ENCODE measurements at regions not wholly inside any gene's neighbourhood (a gene's known extent, or its start where the extent isn't known, plus 50 kb on each side); places are given as distances from the start of the nearest gene placed in this dataset.

DNA sequence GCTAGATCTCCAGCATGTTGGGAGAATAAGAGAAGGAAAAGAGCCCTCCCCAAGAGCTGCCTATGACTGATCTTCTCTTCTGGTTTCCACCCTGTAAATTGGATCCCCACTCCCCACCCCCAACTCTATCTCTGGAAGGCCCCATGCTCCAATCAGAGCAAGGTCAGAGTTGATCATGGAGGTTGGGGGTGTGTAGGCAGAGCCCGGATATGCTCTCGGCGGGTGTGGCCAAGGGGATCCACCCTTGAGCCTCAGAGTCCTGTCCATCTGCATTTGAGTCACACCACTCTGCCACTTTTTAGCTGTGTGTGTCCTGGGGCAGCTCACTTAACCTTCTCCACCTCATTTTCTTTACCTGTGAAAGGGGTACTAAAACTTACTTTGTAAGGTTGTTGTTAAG, 79.5 kb downstream of the NAV1 start:
- intact Hi-C loops (cut with DNase I) = no loop called here
- no peak for DNase-seq
- WGBS, 2 donors = 87 to 93% methylated on average over 3 of the region's 3 CpGs
- TF ChIP-seq POLR2A (IDR thresholded peaks at IDR 0.05) = no peak
- TF ChIP-seq, protein P1, sequence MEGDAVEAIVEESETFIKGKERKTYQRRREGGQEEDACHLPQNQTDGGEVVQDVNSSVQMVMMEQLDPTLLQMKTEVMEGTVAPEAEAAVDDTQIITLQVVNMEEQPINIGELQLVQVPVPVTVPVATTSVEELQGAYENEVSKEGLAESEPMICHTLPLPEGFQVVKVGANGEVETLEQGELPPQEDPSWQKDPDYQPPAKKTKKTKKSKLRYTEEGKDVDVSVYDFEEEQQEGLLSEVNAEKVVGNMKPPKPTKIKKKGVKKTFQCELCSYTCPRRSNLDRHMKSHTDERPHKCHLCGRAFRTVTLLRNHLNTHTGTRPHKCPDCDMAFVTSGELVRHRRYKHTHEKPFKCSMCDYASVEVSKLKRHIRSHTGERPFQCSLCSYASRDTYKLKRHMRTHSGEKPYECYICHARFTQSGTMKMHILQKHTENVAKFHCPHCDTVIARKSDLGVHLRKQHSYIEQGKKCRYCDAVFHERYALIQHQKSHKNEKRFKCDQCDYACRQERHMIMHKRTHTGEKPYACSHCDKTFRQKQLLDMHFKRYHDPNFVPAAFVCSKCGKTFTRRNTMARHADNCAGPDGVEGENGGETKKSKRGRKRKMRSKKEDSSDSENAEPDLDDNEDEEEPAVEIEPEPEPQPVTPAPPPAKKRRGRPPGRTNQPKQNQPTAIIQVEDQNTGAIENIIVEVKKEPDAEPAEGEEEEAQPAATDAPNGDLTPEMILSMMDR (IDR thresholded peaks at IDR 0.05) = no peak
- H3K4me3 ChIP-seq (replicated peaks in 1 of 3) = no peak overlapping the region
- no peaks in the 10 kb centered on the region for H3K36me3 ChIP-seq
- no peaks in the 10 kb centered on the region for H3K9me3 ChIP-seq
- no peak overlapping the region for H3K27ac ChIP-seq
- peaks cover 0 to 6% of the 10 kb centered on the region in 2 donors for H3K4me1 ChIP-seq
- no peaks in the 10 kb centered on the region for H3K27me3 ChIP-seq

DNA sequence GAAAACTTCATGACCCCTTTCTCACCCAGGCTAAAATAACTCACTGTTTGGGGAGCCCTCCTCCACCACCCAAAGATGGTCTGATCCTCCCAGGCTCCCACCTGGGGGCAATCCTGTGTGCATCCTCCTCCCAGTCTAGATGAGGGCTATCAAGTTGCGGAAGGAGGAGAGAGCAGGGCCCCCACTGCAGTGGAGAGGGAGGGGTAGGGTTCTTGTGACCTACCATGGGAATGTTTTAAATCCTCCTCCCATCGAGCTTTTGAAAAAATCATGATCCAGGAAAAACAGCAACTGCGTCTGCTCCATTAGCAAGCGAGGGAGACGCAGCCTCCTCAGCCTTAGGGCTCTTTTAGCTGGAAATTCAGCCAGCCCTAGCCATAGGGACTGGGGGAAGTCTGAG, 80.0 kb downstream of the NAV1 start:
- no peak for DNase-seq
- intact Hi-C loops (cut with DNase I) = no loop called here
- H3K4me1 ChIP-seq = peaks cover 0 to 6% of the 10 kb centered on the region in 2 donors
- 79 to 81% methylated on average over 5 of the region's 5 CpGs for WGBS, 2 donors
- TF ChIP-seq POLR2A (IDR thresholded peaks at IDR 0.05) = no peak
- TF ChIP-seq, protein P1 (IDR thresholded peaks at IDR 0.05) = no peak
- H3K36me3 ChIP-seq = no peaks in the 10 kb centered on the region
- no peaks in the 10 kb centered on the region for H3K9me3 ChIP-seq
- H3K27me3 ChIP-seq = no peaks in the 10 kb centered on the region
- H3K4me3 ChIP-seq (replicated peaks in 1 of 3) = no peak overlapping the region
- H3K27ac ChIP-seq = no peak overlapping the region

DNA sequence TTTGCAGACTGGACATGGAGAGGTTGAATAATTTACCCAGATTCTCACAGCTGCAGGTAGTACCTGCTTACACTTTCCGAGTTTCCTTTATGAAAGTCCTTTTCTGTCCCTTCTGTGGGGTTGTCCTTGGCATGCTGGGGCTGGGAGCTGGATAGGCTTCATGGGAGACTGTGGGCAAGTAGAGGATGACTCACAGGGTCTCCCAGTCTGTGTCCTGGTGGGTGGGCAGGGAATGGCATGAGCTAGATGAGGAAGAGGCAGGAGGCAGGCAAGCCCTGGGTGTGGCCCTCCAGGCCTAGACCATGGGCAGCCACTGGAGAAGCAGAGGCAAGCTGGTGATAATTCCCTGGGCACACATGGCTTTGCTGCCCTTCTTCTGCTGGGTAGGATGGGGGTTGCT, 80.6 kb downstream of the NAV1 start:
- Histone ChIP-seq H3K9me3 (no peaks in the 10 kb centered on the region), H3K4me3 (replicated peaks in 1 of 3) (no peak overlapping the region), H3K27me3 (no peaks in the 10 kb centered on the region), H3K4me1 (no peaks in the 10 kb centered on the region), H3K27ac (no peak overlapping the region), H3K36me3 (no peaks in the 10 kb centered on the region)
- DNase-seq = no peak
- 88 to 100% methylated on average over 1 of the region's 1 CpG for WGBS, 2 donors
- TF ChIP-seq, protein P1 (IDR thresholded peaks at IDR 0.05) = no peak
- no peak for TF ChIP-seq POLR2A (IDR thresholded peaks at IDR 0.05)
- intact Hi-C loops (cut with DNase I) = no loop called here

DNA sequence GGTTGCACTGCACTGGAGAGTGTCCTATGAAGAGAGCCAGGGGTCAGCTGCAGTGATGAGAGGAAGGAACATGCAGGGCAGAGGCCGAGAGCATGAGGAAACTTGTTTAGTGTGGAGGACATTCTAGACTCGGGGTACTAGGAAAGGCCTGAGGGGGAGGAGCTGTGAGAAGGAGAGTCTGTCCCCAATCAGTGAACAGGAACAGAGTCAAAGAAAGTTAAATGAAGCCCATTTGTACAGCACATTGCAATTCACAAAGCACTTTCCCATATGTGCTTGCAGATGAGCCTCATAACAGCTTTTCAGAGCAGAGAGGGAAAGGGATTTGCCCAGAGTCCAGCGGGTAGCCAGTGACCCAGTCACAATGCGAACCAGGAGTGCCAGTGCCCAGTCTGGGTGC, 83.4 kb downstream of the NAV1 start:
- no peak overlapping the region for H3K27ac ChIP-seq
- DNase-seq = no peak
- TF ChIP-seq, protein P1 (IDR thresholded peaks at IDR 0.05) = no peak
- TF ChIP-seq POLR2A (IDR thresholded peaks at IDR 0.05) = no peak
- peaks cover 0 to 13% of the 10 kb centered on the region in 2 donors for H3K4me1 ChIP-seq
- intact Hi-C loops (cut with DNase I) = no loop called here
- no peaks in the 10 kb centered on the region for H3K9me3 ChIP-seq
- no peaks in the 10 kb centered on the region for H3K27me3 ChIP-seq
- H3K4me3 ChIP-seq (replicated peaks in 1 of 3) = no peak overlapping the region
- no peaks in the 10 kb centered on the region for H3K36me3 ChIP-seq
- 68 to 83% methylated on average over 4 of the region's 4 CpGs for WGBS, 2 donors

DNA sequence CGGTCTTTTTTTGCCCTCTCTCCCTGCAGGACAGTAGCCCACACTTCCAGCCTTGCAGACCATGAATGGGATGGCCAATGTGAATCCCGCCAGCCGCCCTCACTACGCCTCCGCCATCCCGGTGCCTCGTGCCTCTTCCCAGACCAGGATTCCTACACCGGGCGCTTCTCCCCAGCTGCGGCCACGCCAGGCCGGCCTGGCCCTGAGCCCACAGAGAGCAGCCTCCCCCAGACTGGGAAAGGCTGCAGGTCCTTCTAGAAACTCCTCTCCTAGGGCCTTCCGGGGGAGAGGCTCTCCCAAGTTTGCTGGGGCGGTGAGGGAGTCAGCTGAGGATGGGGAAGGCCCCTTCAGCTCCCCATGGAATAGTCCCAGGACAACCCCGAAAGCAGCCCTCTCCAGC, 83.9 kb downstream of the NAV1 start:
- no peak for TF ChIP-seq POLR2A (IDR thresholded peaks at IDR 0.05)
- TF ChIP-seq, protein P1 (IDR thresholded peaks at IDR 0.05) = no peak
- Histone ChIP-seq H3K4me1 (peaks cover 0 to 13% of the 10 kb centered on the region in 2 donors), H3K9me3 (no peaks in the 10 kb centered on the region), H3K36me3 (no peaks in the 10 kb centered on the region), H3K4me3 (replicated peaks in 1 of 3) (no peak overlapping the region), H3K27me3 (no peaks in the 10 kb centered on the region), H3K27ac (no peak overlapping the region)
- no peak for DNase-seq
- intact Hi-C loops (cut with DNase I) = no loop called here
- WGBS, 2 donors = 88 to 90% methylated on average over 12 to 15 of the region's 15 CpGs

All from thyroid gland (tissue), 4 donors.